Activated naive CD4-positive, alpha-beta T cell treated with anti-CD3 and anti-CD28 coated beads, Interleukin-2, amount 50 U/mL, for 72 hours (primary cell): ENCODE measurements at regions not wholly inside any gene's neighbourhood (a gene's known extent, or its start where the extent isn't known, plus 50 kb on each side); places are given as distances from the start of the nearest gene placed in this dataset.
"Not testable (repeated sequence)": the region's sequence is repeated elsewhere in the genome, so short reads cannot be mapped to it uniquely, and the experiment has no call there.

Source experiments
- ATAC-seq, 2 donors: fragments of 150-1000 bp; cut with Tn5 transposase; 2 replicates each; pipeline ENCODE4 v1.10.0; 2021; ENCODE audit warnings: mild to moderate bottlenecking in 2 of 2, moderate library complexity in 2 of 2
- DNase-seq, 2 donors: peaks; one replicate each; pipeline ENCODE4 v3.0.0; 2021 to 2022; ENCODE audit warnings: low spot score in 2 of 2
- H3K27ac Mint-ChIP-seq, 2 donors: one replicate each; pipeline ENCODE4 v1.8.0; 2022; ENCODE audit warnings: mild to moderate bottlenecking in 2 of 2, mixed read lengths in 2 of 2
- H3K36me3 Mint-ChIP-seq, 2 donors: one replicate each; pipeline ENCODE4 v1.8.0; 2022; ENCODE audit warnings: mixed read lengths in 2 of 2
- H3K9me3 Mint-ChIP-seq, 2 donors: one replicate each; pipeline ENCODE4 v1.8.0; 2022; ENCODE audit warnings: mixed read lengths in 2 of 2

DNA sequence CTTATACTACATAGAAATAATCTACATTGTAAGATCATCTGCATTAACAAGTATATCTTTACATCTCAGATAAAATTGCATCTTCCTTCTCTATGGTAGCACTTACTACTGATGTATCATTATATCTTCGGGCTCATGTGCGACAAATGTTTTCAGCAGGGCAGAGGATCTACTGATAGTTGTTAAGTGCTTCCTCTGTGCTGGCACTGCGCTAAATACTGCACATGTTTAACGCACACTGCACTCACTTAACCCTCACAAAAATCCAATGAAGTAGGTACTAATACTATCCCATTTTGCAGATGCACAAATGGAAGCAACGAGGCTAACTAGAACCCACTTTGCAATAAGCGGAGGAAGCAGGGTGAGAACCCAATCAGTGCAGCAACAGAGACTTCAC is 75.6 kb upstream of the USP25 start:
- Mint-ChIP-seq H3K36me3 (no peaks in the 10 kb centered on the region), H3K27ac (no peak overlapping the region)
- no peak for ATAC-seq

DNA sequence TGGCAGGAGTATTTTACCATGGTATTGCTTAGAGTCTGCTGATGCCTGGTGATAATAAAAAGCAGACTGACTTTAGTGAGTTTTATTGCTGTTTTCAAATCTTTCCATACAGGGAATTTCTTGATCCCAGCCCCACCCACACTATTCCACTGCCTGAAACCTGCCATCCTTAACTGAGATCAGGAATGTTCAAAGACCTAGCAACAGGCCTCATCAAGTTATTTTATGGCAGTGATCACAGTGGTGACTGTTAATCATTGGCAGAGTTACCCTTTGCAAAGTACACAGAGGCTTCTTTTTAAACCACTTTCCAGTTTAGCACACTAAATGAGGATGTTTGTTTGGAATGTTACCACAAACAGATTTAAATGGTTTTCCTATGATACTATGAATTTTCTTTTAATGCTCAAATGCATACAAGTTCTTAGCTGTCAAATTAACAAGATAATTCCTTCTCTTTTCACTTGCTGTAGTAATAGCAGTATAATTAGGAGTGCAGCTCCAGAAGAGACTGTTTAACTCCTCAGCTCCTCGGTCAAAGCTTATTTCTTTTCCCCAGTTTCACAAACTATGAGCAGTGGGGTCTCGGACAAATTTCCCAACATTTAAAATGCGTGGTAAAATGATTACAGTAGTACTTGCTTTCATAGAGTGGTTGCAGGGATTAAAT is 69.9 kb upstream of the USP25 start:
- ATAC-seq = no peak
- Mint-ChIP-seq H3K9me3 (no peaks in the 10 kb centered on the region), H3K36me3 (no peaks in the 10 kb centered on the region), H3K27ac (no peak overlapping the region)
- no peak for DNase-seq

More for the DNA sequence above, 75.6 kb upstream of the USP25 start:
- no peaks in the 10 kb centered on the region for H3K9me3 Mint-ChIP-seq
- no peak for DNase-seq

DNA sequence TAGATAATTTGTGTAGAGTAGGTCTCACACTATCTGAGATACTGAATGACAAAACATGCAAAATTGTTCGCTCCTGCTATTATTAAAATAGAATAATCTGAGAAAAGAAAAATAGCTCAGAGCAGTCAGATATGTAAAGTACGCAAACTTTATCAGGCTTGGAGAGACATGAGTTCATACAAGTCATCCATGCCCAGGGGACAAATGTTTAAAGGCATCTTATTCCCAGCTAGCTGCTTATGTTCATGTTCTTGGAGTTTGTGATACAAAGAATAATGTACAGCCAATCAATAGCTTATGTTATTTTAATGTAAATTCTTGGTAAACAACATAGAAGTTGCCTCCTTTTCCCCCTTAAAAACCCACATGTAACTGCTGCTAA is 69.4 kb upstream of the USP25 start:
- no peak for ATAC-seq
- no peak overlapping the region for H3K27ac Mint-ChIP-seq

DNA sequence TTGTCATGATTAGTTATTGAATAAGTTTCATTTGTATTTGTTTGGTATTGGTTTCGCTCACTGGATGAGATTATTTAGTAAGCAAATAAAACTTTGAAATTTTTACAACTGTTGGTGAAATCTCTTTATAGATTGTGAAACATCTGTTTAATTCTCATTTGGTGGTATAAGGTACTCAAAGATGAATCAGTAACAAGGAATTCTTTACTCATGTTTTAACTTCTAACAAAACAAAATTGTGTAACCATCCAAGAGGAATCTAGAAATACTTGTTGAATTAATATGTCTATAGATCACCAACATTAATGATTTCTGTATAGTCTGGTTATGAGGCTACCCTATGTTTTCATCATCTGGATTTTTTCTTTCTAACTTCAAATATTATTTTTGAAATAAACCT is 62.8 kb upstream of the USP25 start:
- H3K36me3 Mint-ChIP-seq = no peaks in the 10 kb centered on the region
- H3K9me3 Mint-ChIP-seq = no peaks in the 10 kb centered on the region
- ATAC-seq (no peak), DNase-seq (no peak)
- H3K27ac Mint-ChIP-seq = no peak overlapping the region

More for the DNA sequence above, 69.4 kb upstream of the USP25 start:
- no peaks in the 10 kb centered on the region for H3K9me3 Mint-ChIP-seq
- DNase-seq = no peak
- H3K36me3 Mint-ChIP-seq = no peaks in the 10 kb centered on the region

GRCh38 chr21:15667819-15668218 is 62.0 kb upstream of the USP25 start:
- H3K27ac Mint-ChIP-seq = no peak overlapping the region
- DNase-seq (no peak), ATAC-seq (no peak)
- no peaks in the 10 kb centered on the region for H3K9me3 Mint-ChIP-seq
- H3K36me3 Mint-ChIP-seq = no peaks in the 10 kb centered on the region

DNA sequence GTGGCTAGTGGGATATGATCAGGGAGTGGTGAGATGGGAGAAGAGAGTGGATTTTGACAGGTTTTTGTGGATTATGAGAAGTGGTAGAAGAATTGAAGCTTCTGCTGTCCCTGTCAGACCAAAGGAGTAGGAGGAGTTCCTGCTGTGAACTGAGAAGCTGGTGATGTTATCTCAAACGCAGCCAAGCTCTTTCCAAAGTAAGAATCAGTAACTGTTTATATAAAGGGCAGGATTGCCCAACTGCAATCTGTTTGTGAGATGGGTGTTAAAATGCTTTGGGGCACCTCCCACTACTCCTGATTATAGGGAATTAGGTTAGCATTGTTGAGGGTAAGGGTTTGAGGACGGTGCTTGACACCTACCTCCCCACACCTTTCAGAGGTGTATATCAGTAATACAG is 60.5 kb upstream of the USP25 start:
- Mint-ChIP-seq H3K36me3 (no peaks in the 10 kb centered on the region), H3K9me3 (no peaks in the 10 kb centered on the region), H3K27ac (no peak overlapping the region)
- no peak for DNase-seq
- no peak for ATAC-seq

DNA sequence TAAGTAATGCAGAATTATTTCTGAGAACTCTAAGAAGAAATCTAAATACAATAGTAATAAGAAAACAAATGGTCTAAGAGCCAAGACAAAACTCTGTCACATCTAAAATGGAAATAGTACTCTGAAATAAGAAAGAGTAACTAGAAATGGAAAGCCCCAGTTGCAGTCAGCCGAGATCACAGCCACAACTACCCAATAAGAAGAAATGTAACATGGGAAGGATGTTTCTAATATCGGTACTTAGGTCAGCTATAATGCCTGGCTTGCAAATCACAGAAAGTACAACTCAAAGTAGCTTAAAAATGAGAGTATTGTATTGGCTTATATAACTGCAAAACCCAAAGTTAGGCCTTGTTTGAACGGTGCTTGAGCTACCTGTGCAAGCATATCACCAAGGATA is 58.6 kb upstream of the USP25 start:
- H3K27ac Mint-ChIP-seq = no peak overlapping the region
- no peak for DNase-seq
- H3K9me3 Mint-ChIP-seq = no peaks in the 10 kb centered on the region
- ATAC-seq = no peak
- no peaks in the 10 kb centered on the region for H3K36me3 Mint-ChIP-seq

GRCh38 chr21:15672578-15672977 is 57.2 kb upstream of the USP25 start:
- not testable (repeated sequence) for DNase-seq, H3K27ac Mint-ChIP-seq, H3K36me3 Mint-ChIP-seq, H3K9me3 Mint-ChIP-seq, ATAC-seq

- H3K27ac Mint-ChIP-seq = no peak overlapping the region
- DNase-seq = no peak
- no peaks in the 10 kb centered on the region for H3K9me3 Mint-ChIP-seq
- H3K36me3 Mint-ChIP-seq = no peaks in the 10 kb centered on the region
- no peak for ATAC-seq
Measured at GRCh38 chr21:15676935-15677334, 52.8 kb upstream of the USP25 start.

DNA sequence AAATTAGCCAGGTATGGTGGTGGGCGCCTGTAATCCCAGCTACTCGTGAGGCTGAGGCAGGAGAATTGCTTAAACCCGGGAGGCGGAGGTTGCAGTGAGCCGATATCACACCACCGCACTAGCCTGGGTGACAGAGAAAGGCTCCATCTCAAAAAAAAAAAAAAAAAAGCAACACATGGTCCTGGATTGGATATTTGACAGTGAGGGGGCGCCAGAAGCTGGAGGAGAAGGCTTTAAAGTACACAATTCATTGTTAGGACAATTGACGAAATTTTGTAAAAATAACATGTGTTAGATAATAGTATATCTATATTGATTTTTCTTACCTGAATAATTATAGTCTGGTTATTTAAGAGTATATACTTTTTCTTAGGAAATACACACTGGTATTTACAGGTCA is 50.2 kb upstream of the USP25 start:
- Mint-ChIP-seq H3K27ac (no peak overlapping the region), H3K36me3 (no peaks in the 10 kb centered on the region), H3K9me3 (no peaks in the 10 kb centered on the region)
- DNase-seq (no peak), ATAC-seq (no peak)
